ENCODE measurements at regions not wholly inside any gene's neighbourhood (a gene's known extent, or its start where the extent isn't known, plus 50 kb on each side); places are given as distances from the start of the nearest gene placed in this dataset.

DNA sequence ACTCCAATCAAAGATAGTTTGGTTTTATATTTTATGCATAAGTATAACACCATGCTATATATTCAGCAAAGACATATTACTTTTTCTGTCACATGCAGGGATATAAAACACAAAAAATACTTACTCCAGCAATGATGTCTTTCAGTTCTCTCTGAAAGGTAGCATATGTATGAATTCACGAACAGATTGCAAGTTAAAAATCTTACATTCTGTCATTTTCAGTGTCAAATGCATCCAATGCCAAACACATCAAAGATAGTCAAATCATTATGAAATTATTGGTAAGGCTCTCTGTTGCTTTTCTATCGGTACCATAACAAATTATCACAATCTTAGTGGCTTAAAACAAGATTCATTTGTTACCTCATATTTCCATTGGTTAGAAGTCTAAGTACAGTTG is 492.0 kb upstream of the KIF2B start:
- H3K4me1 ChIP-seq = no peaks in the 10 kb centered on the region
- TF ChIP-seq, protein P1, sequence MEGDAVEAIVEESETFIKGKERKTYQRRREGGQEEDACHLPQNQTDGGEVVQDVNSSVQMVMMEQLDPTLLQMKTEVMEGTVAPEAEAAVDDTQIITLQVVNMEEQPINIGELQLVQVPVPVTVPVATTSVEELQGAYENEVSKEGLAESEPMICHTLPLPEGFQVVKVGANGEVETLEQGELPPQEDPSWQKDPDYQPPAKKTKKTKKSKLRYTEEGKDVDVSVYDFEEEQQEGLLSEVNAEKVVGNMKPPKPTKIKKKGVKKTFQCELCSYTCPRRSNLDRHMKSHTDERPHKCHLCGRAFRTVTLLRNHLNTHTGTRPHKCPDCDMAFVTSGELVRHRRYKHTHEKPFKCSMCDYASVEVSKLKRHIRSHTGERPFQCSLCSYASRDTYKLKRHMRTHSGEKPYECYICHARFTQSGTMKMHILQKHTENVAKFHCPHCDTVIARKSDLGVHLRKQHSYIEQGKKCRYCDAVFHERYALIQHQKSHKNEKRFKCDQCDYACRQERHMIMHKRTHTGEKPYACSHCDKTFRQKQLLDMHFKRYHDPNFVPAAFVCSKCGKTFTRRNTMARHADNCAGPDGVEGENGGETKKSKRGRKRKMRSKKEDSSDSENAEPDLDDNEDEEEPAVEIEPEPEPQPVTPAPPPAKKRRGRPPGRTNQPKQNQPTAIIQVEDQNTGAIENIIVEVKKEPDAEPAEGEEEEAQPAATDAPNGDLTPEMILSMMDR (IDR thresholded peaks at IDR 0.05) = no peak
- no peak overlapping the region for H3K27ac ChIP-seq
- FAIRE-seq (no peak), ATAC-seq (no peak), DNase-seq (no peak)
- 62 to 76% methylated on average over 2 of the region's 2 CpGs for WGBS, 2 donors
- H3K36me3 ChIP-seq = no peaks in the 10 kb centered on the region
- no peaks in the 10 kb centered on the region for H3K9me3 ChIP-seq
- intact Hi-C loops (cut with DNase I) = no loop called here
- no peaks in the 10 kb centered on the region for H3K27me3 ChIP-seq
- no peak overlapping the region for H3K4me3 ChIP-seq

DNA sequence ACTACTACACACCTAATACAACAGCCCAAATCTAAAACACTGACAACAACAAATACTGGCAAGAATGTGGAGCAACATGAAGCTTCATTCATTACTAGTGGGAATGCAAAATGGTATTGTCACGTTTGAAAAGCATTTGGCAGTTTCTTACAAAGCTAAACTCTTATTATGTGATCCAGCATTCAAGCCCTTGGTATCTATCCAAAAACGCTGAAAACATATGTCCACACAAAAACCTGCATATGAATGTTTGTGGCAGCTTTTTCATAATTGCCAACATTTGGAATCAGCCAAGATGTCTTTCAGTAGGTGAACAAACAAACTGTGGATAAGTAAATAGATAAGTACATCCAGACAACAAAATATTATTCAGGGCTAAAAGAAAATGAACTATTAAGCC is 501.1 kb upstream of the KIF2B start:
- intact Hi-C loops (cut with DNase I) = no loop called here
- TF ChIP-seq, protein P1 (IDR thresholded peaks at IDR 0.05) = no peak
- FAIRE-seq (no peak), DNase-seq (no peak), ATAC-seq (no peak)
- Histone ChIP-seq H3K36me3 (no peaks in the 10 kb centered on the region), H3K4me3 (no peak overlapping the region), H3K27ac (no peak overlapping the region), H3K27me3 (no peaks in the 10 kb centered on the region), H3K4me1 (no peaks in the 10 kb centered on the region), H3K9me3 (no peaks in the 10 kb centered on the region)
- 48 to 56% methylated on average over 2 of the region's 2 CpGs for WGBS, 2 donors

DNA sequence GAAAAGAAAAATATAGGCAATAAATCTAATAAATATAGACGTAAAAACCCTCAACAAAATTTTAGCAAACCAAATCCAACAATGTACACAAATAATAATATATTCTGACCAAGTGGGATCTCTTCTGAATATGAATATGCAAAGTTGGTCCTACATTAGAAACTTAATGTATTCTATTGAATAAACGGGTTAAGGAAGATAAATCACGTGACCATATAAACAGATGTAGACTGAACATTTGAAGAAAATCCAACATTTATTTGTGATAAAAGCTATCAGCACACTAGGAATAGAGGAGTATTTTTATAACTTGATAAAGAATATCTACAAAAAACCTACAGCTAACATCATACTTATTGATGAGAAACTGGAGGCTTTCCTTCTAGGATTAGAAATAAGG is 502.8 kb upstream of the KIF2B start:
- WGBS, 2 donors = 62 to 76% methylated on average over 3 of the region's 3 CpGs
- intact Hi-C loops (cut with DNase I) = no loop called here
- Histone ChIP-seq H3K27me3 (no peaks in the 10 kb centered on the region), H3K9me3 (no peaks in the 10 kb centered on the region), H3K4me3 (no peak overlapping the region), H3K36me3 (no peaks in the 10 kb centered on the region), H3K27ac (no peak overlapping the region), H3K4me1 (no peaks in the 10 kb centered on the region)
- TF ChIP-seq, protein P1 (IDR thresholded peaks at IDR 0.05) = no peak
- ATAC-seq (no peak), DNase-seq (no peak), FAIRE-seq (no peak)

DNA sequence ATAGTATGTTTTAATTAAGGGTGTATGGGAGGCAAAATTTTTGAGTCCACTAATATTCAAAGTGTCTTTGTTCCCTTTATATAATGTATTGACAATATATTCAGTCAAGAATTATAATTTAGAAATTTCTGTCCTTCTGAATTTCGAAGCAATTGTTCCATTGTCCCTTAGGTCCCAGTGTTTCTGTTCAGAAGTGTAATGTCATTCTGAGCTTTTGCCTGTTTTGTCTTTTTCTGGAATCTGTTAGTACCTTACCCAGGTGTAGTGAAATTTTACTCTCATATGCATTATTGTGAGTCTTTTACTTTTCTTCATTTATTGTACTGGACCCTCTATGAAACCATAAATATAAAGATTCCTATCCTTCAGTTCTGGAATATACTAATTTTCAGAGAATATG is 505.7 kb upstream of the KIF2B start:
- H3K4me1 ChIP-seq = no peaks in the 10 kb centered on the region
- no peak overlapping the region for H3K4me3 ChIP-seq
- ATAC-seq = no peak
- no peaks in the 10 kb centered on the region for H3K36me3 ChIP-seq
- FAIRE-seq = no peak
- TF ChIP-seq, protein P1 (IDR thresholded peaks at IDR 0.05) = no peak
- H3K27ac ChIP-seq = no peak overlapping the region
- 62 to 76% methylated on average over 1 of the region's 1 CpG for WGBS, 2 donors
- H3K9me3 ChIP-seq = no peaks in the 10 kb centered on the region
- no peak for DNase-seq
- H3K27me3 ChIP-seq = no peaks in the 10 kb centered on the region
- intact Hi-C loops (cut with DNase I) = no loop called here

DNA sequence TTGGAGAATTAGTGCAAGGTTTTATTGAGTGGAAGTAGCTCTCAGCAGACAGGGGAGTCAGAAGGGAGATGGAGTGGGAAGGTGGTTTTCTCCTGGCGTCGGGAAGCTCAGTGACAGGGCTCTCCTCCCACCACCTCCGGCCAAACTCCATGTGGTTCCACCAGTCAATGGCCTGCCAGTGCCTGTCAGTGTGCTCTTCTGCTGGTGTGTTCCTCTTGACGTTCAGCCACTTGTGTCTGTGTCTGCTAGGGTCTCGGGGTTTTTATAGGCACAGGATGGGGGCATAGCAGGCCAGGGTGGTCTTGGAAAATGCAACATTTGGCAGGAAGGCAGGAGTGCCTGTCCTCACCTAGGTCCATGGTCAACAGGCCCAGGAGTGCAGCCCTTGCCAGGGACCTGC is 506.7 kb upstream of the KIF2B start:
- 66 to 73% methylated on average over 5 of the region's 5 CpGs for WGBS, 2 donors
- intact Hi-C loops (cut with DNase I) = no loop called here
- DNase-seq (no peak), ATAC-seq (no peak), FAIRE-seq (no peak)
- H3K4me1 ChIP-seq = no peaks in the 10 kb centered on the region
- no peak overlapping the region for H3K27ac ChIP-seq
- no peak overlapping the region for H3K4me3 ChIP-seq
- no peaks in the 10 kb centered on the region for H3K9me3 ChIP-seq
- H3K27me3 ChIP-seq = no peaks in the 10 kb centered on the region
- TF ChIP-seq, protein P1 (IDR thresholded peaks at IDR 0.05) = no peak
- no peaks in the 10 kb centered on the region for H3K36me3 ChIP-seq
